WTC11 (cell line): ENCODE measurements at regions not wholly inside any gene's neighbourhood (a gene's known extent, or its start where the extent isn't known, plus 50 kb on each side); places are given as distances from the start of the nearest gene placed in this dataset.

Experiments used
- ATAC-seq: fragments of 200-7000 bp; cut with Tn5 transposase; 2 replicates; pipeline ENCODE4 v1.10.0; 2021; ENCODE audit warnings: mild to moderate bottlenecking, moderate library complexity
- CTCF ChIA-PET: fragments of 300-600 bp; sonication (Branson Sonifier 250); formaldehyde crosslinking; loops from one replicate; lab custom pipeline; 2021; ENCODE audit warnings: antibody characterized with exemption; lab: Charles Lee
- POLR2A ChIA-PET: fragments of 350-600 bp; sonication (Branson Sonifier 250); formaldehyde crosslinking; loops from one replicate; lab custom pipeline; 2021; ENCODE audit warnings: antibody characterized with exemption; lab: Charles Lee
- DNase-seq: peaks from one replicate; pipeline ENCODE4 v3.0.0; 2021; ENCODE audit warnings: low spot score
- H3K27ac Mint-ChIP-seq: 2 replicates; pipeline ENCODE4 v1.8.0; 2021; ENCODE audit warnings: mixed read lengths
- H3K27me3 Mint-ChIP-seq: 2 replicates; pipeline ENCODE4 v1.8.0; 2021; ENCODE audit warnings: low read depth, mild to moderate bottlenecking, moderate library complexity, mixed read lengths
- H3K36me3 Mint-ChIP-seq: 2 replicates; pipeline ENCODE4 v1.8.0; 2021; ENCODE audit warnings: mixed read lengths
- H3K4me1 Mint-ChIP-seq: 2 replicates; pipeline ENCODE4 v1.8.0; 2022; ENCODE audit warnings: mixed read lengths
- H3K4me3 Mint-ChIP-seq: 2 replicates; pipeline ENCODE4 v1.8.0; 2021; ENCODE audit warnings: mild to moderate bottlenecking, moderate library complexity, mixed read lengths
- H3K9me3 Mint-ChIP-seq: 2 replicates; pipeline ENCODE4 v1.8.0; 2021; ENCODE audit warnings: mixed read lengths
- ELF4 ChIP-seq: sonication (generic); formaldehyde crosslinking; IDR thresholded peaks from 2 replicates; pipeline ENCODE4 v1.8.1; 2022; ENCODE audit warnings: low read depth, mild to moderate bottlenecking, moderate library complexity, missing genetic modification reagents
- FOXJ3 ChIP-seq: sonication (generic); formaldehyde crosslinking; IDR thresholded peaks from 2 replicates; pipeline ENCODE4 v1.9.0; 2021; ENCODE audit warnings: missing genetic modification reagents, mild to moderate bottlenecking, borderline replicate concordance
- JUN ChIP-seq: sonication (generic); formaldehyde crosslinking; IDR thresholded peaks from 2 replicates; pipeline ENCODE4 v1.8.0; 2023; ENCODE audit warnings: mild to moderate bottlenecking, missing genetic modification reagents
- NR2C2 ChIP-seq: sonication (generic); formaldehyde crosslinking; IDR thresholded peaks from 2 replicates; pipeline ENCODE4 v1.8.0; 2022; ENCODE audit warnings: mild to moderate bottlenecking, missing genetic modification reagents
- PRRX2 ChIP-seq: fragments of 250-450 bp; sonication (Bioruptor Pico); IDR thresholded peaks from 2 replicates; pipeline ENCODE4 v1.8.0; 2021; ENCODE audit warnings: mild to moderate bottlenecking
- TP53 ChIP-seq: sonication (generic); formaldehyde crosslinking; IDR thresholded peaks from 2 replicates; pipeline ENCODE4 v1.8.1; 2023; ENCODE audit warnings: mild to moderate bottlenecking, missing genetic modification reagents
- ZNF263 ChIP-seq: sonication (generic); formaldehyde crosslinking; IDR thresholded peaks from 2 replicates; pipeline ENCODE4 v1.8.1; 2022; ENCODE audit warnings: low read depth, mild to moderate bottlenecking, moderate library complexity, missing genetic modification reagents
- ZNF396 ChIP-seq: fragments of 250-450 bp; sonication (Bioruptor Pico); IDR thresholded peaks from 2 replicates; pipeline ENCODE4 v1.8.0; 2021; ENCODE audit warnings: mild to moderate bottlenecking, moderate library complexity, borderline replicate concordance
- ZNF423 ChIP-seq: fragments of 250-450 bp; sonication (Bioruptor Pico); IDR thresholded peaks from 2 replicates; pipeline ENCODE4 v2.1.2; 2022; ENCODE audit warnings: mild to moderate bottlenecking, moderate library complexity
- TF ChIP-seq, protein P1 (sequence below): sonication (generic); formaldehyde crosslinking; IDR thresholded peaks from 2 replicates; pipeline ENCODE4 v1.8.1; 2023; ENCODE audit warnings: mild to moderate bottlenecking, missing genetic modification reagents, moderate library complexity
- TF ChIP-seq, protein P2 (sequence below): fragments of 200-600 bp; IDR thresholded peaks from 2 replicates; pipeline ENCODE4 v1.8.0; 2022; ENCODE audit warnings: antibody characterized with exemption
- TF ChIP-seq, protein P3 (sequence below): sonication (generic); formaldehyde crosslinking; IDR thresholded peaks from 2 replicates; pipeline ENCODE4 v1.8.1; 2023; ENCODE audit warnings: mild to moderate bottlenecking, missing genetic modification reagents
- TF ChIP-seq, protein P4 (sequence below): sonication (generic); formaldehyde crosslinking; IDR thresholded peaks from 2 replicates; pipeline ENCODE4 v1.8.0; 2022; ENCODE audit warnings: missing genetic modification reagents
- TF ChIP-seq, protein P5 (sequence below): sonication (generic); formaldehyde crosslinking; IDR thresholded peaks from 2 replicates; pipeline ENCODE4 v1.8.1; 2023; ENCODE audit warnings: mild to moderate bottlenecking, missing genetic modification reagents
- TF ChIP-seq, protein P6 (sequence below): sonication (generic); formaldehyde crosslinking; IDR thresholded peaks from 2 replicates; pipeline ENCODE4 v1.8.1; 2022; ENCODE audit warnings: missing genetic modification reagents, borderline replicate concordance

DNA sequence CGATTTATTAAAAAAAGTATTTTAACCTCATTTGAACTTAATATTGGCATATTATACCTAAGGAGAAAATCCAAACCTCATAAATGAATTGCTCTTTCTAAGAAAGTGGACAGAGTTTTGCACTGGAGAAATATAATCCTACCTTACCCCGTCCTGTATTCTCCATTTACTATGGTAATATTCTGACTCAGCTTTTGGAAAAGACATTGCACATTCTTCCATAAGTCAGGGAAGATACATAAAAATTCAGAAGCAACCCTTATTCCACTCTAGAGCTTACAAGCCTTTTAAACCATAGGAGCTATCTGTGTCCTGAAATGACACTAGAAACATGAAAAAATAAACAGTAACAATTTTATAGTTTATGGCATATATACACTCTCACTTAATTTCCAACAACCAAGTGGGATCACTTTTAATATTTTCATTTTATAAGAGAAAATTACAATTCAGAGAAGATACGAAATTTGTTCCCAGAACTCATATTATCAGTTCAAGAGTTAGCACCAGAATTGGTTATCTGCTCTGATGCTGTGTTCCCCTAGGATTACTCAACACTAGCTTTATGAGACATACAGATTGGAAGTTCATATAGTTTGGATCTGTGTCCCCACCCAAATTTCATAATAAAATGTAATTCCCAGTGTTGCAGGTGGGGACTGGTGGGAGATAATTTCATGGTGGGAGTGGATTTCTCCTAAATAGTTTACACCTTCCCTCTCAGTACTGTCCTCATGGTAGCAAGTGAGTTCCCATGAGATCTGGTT lies 359.4 kb downstream of the ARAP2 start:
- Mint-ChIP-seq H3K27ac (no peak overlapping the region), H3K9me3 (peaks cover 13% of the 10 kb centered on the region), H3K27me3 (no peaks in the 10 kb centered on the region), H3K36me3 (no peaks in the 10 kb centered on the region), H3K4me3 (no peak overlapping the region), H3K4me1 (0 out of 2 replicates have a peak, but pooled peaks cover 3% of the 10 kb centered on the region)
- ATAC-seq (no peak), DNase-seq (no peak)
- ChIA-PET POLR2A (no interaction called here), CTCF (no interaction called here)
- no peak for TF ChIP-seq PRRX2 (CRISPR knock-in tag)
- TF ChIP-seq, protein P1, sequence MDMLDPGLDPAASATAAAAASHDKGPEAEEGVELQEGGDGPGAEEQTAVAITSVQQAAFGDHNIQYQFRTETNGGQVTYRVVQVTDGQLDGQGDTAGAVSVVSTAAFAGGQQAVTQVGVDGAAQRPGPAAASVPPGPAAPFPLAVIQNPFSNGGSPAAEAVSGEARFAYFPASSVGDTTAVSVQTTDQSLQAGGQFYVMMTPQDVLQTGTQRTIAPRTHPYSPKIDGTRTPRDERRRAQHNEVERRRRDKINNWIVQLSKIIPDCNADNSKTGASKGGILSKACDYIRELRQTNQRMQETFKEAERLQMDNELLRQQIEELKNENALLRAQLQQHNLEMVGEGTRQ (CRISPR knock-in tag): no peak

DNA sequence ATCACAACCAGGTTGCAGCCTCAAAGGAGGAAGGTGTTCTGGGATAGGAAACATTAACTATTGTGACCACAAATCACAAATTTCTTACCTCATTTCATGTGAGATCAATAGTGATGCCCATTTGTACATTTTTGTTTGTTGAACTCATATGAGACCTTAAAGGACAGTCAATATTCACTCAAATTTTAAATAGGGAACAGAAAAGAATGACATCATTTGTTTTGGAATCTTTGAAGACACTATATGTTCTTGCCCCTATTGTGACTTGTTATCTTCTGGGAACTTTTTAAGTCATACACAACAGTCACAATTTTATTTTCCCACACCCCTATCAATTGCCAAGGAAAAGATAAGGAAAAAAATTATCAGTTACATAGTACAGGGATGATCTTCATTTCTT lies 346.5 kb downstream of the ARAP2 start:
- H3K4me3 Mint-ChIP-seq: no peak overlapping the region
- no peaks in the 10 kb centered on the region for H3K9me3 Mint-ChIP-seq

DNA sequence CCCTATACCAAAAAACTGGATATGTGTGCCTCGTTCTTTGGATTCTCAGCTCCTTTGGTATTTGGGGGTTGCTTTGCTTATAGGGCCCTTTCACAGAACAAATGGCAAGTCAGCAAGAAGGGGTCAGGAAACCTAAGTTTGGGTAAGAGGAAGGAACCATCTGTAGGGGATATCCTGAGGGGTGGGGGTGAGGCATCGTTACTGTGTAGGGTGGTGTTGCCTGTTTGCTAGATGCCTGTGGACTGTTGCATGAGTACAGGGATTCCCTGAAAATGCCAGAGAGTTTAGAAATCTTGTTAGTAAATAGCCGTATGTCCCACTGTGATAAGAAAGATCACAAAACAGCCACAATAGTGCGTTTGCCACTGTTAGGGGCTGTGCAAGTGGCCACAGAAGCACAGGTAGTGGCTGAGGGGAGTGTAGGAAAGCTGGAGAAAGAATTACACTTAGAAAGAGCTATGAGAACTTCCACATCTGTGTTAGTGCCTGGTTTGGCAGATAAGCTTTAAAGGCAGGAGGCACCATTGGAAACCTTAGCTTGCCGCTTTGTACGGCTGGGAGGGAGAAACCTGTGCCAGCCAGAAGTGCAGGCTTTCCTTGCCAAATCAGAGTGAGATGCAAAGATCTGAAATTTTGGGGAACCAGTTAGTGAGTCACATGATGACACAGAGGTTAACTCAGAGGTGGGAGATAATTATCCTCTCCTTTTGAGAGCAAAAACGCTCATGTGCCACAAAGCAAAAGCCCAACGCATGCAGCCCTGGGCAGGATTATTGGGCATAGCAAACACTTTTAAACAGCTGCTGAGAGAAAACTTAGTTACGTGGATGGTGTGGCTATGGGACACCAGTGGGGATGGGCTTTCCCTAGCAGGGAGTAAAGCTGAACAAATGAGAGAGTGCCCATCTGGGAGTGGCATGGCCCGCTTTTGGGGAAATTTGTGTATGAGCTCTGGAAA lies 343.7 kb downstream of the ARAP2 start:
- ATAC-seq: no peak
- CTCF ChIA-PET: no interaction called here
- no peaks in the 10 kb centered on the region for H3K27me3 Mint-ChIP-seq
- no peak overlapping the region for H3K4me3 Mint-ChIP-seq
- no peaks in the 10 kb centered on the region for H3K4me1 Mint-ChIP-seq
- no peak overlapping the region for H3K27ac Mint-ChIP-seq
- no peak for DNase-seq
- H3K36me3 Mint-ChIP-seq: no peaks in the 10 kb centered on the region
- POLR2A ChIA-PET: no interaction called here
- H3K9me3 Mint-ChIP-seq: no peaks in the 10 kb centered on the region
- TF ChIP-seq, protein P2, sequence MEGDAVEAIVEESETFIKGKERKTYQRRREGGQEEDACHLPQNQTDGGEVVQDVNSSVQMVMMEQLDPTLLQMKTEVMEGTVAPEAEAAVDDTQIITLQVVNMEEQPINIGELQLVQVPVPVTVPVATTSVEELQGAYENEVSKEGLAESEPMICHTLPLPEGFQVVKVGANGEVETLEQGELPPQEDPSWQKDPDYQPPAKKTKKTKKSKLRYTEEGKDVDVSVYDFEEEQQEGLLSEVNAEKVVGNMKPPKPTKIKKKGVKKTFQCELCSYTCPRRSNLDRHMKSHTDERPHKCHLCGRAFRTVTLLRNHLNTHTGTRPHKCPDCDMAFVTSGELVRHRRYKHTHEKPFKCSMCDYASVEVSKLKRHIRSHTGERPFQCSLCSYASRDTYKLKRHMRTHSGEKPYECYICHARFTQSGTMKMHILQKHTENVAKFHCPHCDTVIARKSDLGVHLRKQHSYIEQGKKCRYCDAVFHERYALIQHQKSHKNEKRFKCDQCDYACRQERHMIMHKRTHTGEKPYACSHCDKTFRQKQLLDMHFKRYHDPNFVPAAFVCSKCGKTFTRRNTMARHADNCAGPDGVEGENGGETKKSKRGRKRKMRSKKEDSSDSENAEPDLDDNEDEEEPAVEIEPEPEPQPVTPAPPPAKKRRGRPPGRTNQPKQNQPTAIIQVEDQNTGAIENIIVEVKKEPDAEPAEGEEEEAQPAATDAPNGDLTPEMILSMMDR: no peak
- no peak for TF ChIP-seq FOXJ3 (CRISPR knock-in tag)
- no peak for TF ChIP-seq TP53 (CRISPR knock-in tag)
- TF ChIP-seq JUN (CRISPR knock-in tag): no peak
- TF ChIP-seq, protein P3, sequence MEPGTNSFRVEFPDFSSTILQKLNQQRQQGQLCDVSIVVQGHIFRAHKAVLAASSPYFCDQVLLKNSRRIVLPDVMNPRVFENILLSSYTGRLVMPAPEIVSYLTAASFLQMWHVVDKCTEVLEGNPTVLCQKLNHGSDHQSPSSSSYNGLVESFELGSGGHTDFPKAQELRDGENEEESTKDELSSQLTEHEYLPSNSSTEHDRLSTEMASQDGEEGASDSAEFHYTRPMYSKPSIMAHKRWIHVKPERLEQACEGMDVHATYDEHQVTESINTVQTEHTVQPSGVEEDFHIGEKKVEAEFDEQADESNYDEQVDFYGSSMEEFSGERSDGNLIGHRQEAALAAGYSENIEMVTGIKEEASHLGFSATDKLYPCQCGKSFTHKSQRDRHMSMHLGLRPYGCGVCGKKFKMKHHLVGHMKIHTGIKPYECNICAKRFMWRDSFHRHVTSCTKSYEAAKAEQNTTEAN (CRISPR knock-in tag): no peak
- TF ChIP-seq, protein P4, sequence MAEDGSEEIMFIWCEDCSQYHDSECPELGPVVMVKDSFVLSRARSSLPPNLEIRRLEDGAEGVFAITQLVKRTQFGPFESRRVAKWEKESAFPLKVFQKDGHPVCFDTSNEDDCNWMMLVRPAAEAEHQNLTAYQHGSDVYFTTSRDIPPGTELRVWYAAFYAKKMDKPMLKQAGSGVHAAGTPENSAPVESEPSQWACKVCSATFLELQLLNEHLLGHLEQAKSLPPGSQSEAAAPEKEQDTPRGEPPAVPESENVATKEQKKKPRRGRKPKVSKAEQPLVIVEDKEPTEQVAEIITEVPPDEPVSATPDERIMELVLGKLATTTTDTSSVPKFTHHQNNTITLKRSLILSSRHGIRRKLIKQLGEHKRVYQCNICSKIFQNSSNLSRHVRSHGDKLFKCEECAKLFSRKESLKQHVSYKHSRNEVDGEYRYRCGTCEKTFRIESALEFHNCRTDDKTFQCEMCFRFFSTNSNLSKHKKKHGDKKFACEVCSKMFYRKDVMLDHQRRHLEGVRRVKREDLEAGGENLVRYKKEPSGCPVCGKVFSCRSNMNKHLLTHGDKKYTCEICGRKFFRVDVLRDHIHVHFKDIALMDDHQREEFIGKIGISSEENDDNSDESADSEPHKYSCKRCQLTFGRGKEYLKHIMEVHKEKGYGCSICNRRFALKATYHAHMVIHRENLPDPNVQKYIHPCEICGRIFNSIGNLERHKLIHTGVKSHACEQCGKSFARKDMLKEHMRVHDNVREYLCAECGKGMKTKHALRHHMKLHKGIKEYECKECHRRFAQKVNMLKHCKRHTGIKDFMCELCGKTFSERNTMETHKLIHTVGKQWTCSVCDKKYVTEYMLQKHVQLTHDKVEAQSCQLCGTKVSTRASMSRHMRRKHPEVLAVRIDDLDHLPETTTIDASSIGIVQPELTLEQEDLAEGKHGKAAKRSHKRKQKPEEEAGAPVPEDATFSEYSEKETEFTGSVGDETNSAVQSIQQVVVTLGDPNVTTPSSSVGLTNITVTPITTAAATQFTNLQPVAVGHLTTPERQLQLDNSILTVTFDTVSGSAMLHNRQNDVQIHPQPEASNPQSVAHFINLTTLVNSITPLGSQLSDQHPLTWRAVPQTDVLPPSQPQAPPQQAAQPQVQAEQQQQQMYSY: no peak

More for the DNA sequence above, 346.5 kb downstream of the ARAP2 start:
- H3K27me3 Mint-ChIP-seq: no peaks in the 10 kb centered on the region
- H3K4me1 Mint-ChIP-seq: no peaks in the 10 kb centered on the region
- no peaks in the 10 kb centered on the region for H3K36me3 Mint-ChIP-seq
- no peak overlapping the region for H3K27ac Mint-ChIP-seq
- ChIA-PET CTCF (no interaction called here), POLR2A (no interaction called here)
- DNase-seq (no peak), ATAC-seq (no peak)
- TF ChIP-seq, protein P5, sequence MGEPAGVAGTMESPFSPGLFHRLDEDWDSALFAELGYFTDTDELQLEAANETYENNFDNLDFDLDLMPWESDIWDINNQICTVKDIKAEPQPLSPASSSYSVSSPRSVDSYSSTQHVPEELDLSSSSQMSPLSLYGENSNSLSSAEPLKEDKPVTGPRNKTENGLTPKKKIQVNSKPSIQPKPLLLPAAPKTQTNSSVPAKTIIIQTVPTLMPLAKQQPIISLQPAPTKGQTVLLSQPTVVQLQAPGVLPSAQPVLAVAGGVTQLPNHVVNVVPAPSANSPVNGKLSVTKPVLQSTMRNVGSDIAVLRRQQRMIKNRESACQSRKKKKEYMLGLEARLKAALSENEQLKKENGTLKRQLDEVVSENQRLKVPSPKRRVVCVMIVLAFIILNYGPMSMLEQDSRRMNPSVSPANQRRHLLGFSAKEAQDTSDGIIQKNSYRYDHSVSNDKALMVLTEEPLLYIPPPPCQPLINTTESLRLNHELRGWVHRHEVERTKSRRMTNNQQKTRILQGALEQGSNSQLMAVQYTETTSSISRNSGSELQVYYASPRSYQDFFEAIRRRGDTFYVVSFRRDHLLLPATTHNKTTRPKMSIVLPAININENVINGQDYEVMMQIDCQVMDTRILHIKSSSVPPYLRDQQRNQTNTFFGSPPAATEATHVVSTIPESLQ (CRISPR knock-in tag): no peak
- TF ChIP-seq ZNF423 (CRISPR knock-in tag) (no peak), NR2C2 (CRISPR knock-in tag) (no peak), ZNF263 (no peak), PRRX2 (CRISPR knock-in tag) (no peak), ZNF396 (CRISPR knock-in tag) (no peak), ELF4 (CRISPR knock-in tag) (no peak)
- TF ChIP-seq, protein P6, sequence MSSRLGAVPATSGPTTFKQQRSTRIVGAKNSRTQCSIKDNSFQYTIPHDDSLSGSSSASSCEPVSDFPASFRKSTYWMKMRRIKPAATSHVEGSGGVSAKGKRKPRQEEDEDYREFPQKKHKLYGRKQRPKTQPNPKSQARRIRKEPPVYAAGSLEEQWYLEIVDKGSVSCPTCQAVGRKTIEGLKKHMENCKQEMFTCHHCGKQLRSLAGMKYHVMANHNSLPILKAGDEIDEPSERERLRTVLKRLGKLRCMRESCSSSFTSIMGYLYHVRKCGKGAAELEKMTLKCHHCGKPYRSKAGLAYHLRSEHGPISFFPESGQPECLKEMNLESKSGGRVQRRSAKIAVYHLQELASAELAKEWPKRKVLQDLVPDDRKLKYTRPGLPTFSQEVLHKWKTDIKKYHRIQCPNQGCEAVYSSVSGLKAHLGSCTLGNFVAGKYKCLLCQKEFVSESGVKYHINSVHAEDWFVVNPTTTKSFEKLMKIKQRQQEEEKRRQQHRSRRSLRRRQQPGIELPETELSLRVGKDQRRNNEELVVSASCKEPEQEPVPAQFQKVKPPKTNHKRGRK (CRISPR knock-in tag): no peak
